Skin epidermis (tissue), 12 donors: ENCODE measurements at regions not wholly inside any gene's neighbourhood (a gene's known extent, or its start where the extent isn't known, plus 50 kb on each side); places are given as distances from the start of the nearest gene placed in this dataset.
"Not testable (repeated sequence)": the region's sequence is repeated elsewhere in the genome, so short reads cannot be mapped to it uniquely, and the experiment has no call there.

Experiments used
- H3K27ac ChIP-seq, 21 experiments: fragments of 200-600 bp; sonication (generic) in 11 of 21; one replicate each; pipeline ENCODE4 v1.5.0; 2020; ENCODE audit warnings: mild to moderate bottlenecking in 3 of 21, inconsistent platforms in 2 of 21, moderate library complexity in 2 of 21
- H3K4me3 ChIP-seq, 7 experiments: fragments of 200-600 bp; sonication (generic) in 2 of 7; one replicate each; pipeline ENCODE4 v1.5.0; 2020; ENCODE audit warnings: inconsistent platforms in 2 of 7, mild to moderate bottlenecking in 2 of 7, moderate library complexity in 1 of 7

- Histone ChIP-seq H3K27ac (no peak overlapping the region), H3K4me3 (no peak overlapping the region)
Measured at GRCh38 chr14:57008534-57008933, 198.3 kb upstream of the OTX2 start.

DNA sequence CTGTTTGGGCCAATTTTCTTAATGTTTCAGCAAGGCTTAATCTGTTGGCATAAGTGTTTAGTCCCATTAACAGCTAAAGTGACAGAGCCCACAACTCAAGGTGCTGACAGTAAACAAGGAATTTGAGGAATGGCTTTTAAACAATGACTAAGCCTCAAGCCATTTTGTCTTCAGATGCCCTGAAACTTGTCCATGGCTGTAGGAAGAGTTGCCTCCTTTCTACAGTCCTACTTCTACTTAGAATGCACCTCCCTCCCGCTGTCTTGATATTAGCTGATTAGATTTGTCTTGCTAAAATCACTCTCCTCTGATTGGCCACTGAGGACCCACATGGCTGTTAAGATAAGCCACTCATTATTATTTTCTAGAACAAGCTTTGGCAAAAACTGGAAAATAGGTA is 188.4 kb upstream of the OTX2 start:
- H3K4me3 ChIP-seq = no peak overlapping the region
- no peak overlapping the region for H3K27ac ChIP-seq

DNA sequence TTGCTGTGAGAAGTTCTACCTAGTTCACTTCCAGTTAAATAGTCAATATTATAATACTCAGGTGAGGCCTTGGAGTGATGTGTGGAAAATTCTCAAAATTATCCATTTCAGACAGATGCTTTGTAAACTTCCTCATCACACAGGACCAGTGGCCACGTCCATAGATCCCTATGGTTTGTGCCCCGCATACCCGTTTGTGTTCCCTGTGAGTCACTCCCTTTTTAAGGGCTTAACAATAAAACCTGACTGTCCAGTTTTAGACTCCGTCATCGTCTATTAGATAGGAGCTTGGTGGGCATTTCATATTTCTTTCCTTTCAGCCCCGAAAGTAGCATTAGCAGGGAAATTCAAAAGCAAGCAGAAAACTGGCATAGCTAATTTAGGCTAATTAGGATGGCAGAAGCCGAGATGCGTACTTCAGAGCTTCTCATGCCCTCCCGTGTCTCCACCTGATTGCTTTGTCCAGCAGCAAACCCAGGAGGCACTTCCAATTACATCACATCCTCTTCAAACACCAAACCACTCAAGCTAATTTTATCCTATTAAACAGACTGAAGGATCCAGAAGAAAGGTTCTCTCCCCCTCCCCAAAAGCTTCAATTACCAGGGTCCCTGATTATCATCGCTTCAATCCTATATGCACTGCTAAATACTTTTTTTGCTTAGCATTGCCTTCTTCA is 186.6 kb upstream of the OTX2 start:
- Histone ChIP-seq H3K27ac (no peak overlapping the region), H3K4me3 (no peak overlapping the region)

- Histone ChIP-seq H3K27ac (peak overlapping the region in 1 of 21 experiments; percentile 65), H3K4me3 (no peak overlapping the region)
Measured at GRCh38 chr14:56995010-56995409, 184.7 kb upstream of the OTX2 start.

GRCh38 chr14:56992332-56992820 is 182.1 kb upstream of the OTX2 start:
- Histone ChIP-seq H3K27ac (no peak overlapping the region), H3K4me3 (no peak overlapping the region)

DNA sequence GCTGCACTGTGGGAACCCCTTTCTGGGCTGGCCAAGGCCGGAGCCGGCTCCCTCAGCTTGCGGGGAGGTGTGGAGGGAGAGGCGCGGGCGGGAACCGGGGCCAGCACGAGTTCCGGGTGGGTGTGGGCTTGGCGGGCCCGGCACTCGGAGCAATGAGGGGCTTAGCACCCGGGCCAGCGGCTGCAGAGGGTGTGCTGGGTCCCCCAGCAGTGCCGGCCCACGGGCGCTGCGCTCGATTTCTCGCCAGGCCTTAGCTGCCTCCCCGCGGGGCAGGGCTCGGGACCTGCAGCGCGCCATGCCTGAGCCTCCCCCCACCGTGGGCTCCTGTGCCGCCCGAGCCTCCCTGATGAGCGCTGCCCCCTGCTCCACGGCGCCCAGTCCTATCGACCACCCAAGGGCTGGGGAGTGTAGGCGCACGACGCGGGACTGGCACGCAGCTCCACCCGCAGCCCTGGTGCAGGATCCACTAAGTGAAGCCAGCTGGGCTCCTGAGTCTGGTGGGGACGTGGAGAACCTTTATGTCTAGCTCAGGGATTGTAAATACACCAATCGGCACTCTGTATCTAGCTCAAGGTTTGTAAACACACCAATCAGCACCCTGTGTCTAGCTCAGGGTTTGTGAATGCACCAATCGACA is 180.8 kb upstream of the OTX2 start:
- not testable (repeated sequence) for H3K4me3 ChIP-seq, H3K27ac ChIP-seq

DNA sequence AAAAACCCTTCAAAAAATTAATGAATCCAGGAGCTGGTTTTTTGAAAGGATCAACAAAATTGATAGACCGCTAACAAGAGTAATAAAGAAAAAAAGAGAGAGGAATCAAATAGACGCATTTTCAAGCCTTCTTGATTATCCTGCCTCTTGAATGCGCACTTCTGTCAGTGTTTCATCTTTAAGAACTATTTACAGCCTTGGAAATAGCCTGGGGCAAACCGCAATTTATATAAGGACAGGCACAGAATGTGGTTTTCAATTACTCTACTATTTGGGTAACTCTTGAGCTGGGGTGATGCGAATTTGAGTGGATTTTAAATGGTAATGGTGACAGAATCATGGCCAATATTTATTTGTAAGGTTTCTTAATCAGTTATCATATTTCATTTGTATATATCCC is 179.1 kb upstream of the OTX2 start:
- no peak overlapping the region for H3K27ac ChIP-seq
- H3K4me3 ChIP-seq = no peak overlapping the region

DNA sequence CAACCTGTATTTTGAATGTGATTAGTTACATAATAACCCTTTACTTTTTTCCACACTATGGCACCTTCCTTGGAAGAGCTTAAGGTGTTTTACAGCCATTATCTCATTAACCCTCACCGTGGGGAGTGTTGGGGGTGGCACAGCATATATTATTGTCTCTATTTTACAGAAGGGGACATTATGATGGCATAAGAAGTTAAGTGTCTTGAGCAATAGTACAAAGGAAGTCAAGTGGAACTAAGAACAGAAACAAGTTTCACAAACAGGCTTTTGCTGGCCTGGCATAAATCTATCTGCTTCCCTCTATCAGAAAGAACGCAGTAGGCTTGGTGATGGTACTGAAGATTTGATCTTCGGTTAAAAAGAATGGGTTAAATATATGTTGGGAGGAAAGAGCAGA is 169.7 kb upstream of the OTX2 start:
- no peak overlapping the region for H3K27ac ChIP-seq
- H3K4me3 ChIP-seq = no peak overlapping the region

- Histone ChIP-seq H3K4me3 (no peak overlapping the region), H3K27ac (no peak overlapping the region)
Measured at GRCh38 chr14:56976211-56976610, 165.9 kb upstream of the OTX2 start.

- Histone ChIP-seq H3K27ac (no peak overlapping the region), H3K4me3 (no peak overlapping the region)
Measured at GRCh38 chr14:56975521-56975920, 165.2 kb upstream of the OTX2 start.

- no peak overlapping the region for H3K4me3 ChIP-seq
- H3K27ac ChIP-seq = no peak overlapping the region
Measured at GRCh38 chr14:56972948-56973347, 162.7 kb upstream of the OTX2 start.

- Histone ChIP-seq H3K4me3 (no peak overlapping the region), H3K27ac (no peak overlapping the region)
Measured at GRCh38 chr14:56964895-56965294, 154.6 kb upstream of the OTX2 start.

GRCh38 chr14:56963381-56963780 is 153.1 kb upstream of the OTX2 start:
- H3K4me3 ChIP-seq = no peak overlapping the region
- no peak overlapping the region for H3K27ac ChIP-seq

DNA sequence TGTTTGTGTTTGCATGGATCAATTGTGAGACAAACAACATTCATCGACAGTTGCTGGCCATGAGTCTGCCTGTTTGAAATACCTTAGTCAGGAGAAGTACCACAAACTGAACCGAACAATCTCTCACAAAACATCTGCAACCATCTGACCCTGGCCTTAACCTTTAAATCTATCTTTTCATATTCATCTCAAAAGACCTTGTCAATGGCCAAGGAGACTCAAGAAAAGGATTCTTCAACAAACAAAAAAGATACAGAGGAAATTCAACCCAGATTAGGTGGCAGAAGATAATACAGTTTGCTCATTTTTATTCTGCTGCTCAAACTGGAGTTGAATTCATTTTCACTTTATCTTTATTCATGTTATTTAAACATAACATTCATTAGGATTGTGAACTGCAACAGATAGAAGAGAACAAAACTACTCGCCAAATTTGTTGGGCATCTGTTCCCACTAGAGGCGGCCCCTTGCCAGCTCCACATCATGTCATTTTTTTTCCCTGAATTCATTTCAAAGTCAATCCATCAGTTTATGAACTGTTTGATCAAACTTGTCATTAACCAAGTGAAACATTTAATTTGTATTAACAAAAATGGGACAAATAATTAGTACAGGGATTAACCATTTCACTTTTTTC is 152.3 kb upstream of the OTX2 start:
- H3K4me3 ChIP-seq = no peak overlapping the region
- H3K27ac ChIP-seq = no peak overlapping the region

DNA sequence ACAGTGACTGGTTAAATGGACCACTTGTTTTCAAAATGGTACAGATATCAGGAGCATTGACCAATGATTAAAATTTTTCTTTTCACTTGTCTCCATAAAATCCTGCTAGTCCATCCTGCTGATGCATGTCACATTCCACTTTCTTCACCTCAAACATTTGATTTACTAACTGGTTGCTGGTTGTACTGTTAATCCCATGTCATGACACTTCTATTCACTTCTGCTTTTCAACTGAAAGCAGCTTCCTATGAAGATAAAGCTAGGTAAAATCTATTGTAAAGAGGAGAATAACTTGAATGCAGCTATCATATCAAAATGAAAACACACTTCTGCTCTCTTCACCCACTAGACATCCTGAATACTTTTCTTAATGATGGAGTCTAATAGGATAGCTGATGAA is 149.6 kb upstream of the OTX2 start:
- no peak overlapping the region for H3K27ac ChIP-seq
- no peak overlapping the region for H3K4me3 ChIP-seq

DNA sequence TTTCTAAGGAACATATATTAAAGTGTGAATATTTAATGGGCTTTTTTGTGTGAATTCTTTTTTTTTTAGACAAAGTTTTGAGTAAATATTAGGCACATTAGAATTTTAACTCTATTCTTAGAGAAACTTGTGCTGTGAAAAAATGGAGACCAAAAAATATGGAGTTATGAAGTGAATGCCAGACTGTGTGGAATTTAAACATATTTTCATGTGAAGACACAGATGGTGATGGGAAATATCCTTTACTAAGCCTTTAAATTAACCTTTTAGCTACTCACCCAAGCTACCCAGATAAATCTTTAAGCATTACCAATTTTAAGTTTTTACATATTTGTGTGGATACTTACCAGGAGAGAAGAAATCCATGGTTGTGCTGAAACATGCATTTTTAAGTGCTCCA is 148.8 kb upstream of the OTX2 start:
- Histone ChIP-seq H3K4me3 (no peak overlapping the region), H3K27ac (no peak overlapping the region)

GRCh38 chr14:56956182-56956581 is 145.9 kb upstream of the OTX2 start:
- no peak overlapping the region for H3K4me3 ChIP-seq
- no peak overlapping the region for H3K27ac ChIP-seq

DNA sequence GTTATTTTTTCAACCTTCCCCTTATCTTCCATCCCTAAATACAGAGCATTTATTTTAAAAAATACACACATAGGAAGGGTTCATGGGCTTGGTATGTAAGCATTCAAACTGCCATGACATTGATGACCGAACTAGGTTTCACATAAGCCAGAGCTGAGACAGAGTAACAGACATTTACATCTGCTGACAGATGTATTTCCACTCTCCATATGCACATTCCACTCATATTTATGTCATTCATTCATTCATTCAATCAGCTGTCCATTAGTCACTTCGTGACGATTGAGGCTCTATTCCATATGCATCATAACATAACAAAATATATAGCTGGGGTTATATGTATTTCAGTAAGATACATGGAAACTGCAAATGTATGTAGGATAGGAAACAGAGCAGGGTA is 145.5 kb upstream of the OTX2 start:
- Histone ChIP-seq H3K4me3 (no peak overlapping the region), H3K27ac (no peak overlapping the region)

- Histone ChIP-seq H3K27ac (no peak overlapping the region), H3K4me3 (no peak overlapping the region)
Measured at GRCh38 chr14:56953884-56954283, 143.6 kb upstream of the OTX2 start.

DNA sequence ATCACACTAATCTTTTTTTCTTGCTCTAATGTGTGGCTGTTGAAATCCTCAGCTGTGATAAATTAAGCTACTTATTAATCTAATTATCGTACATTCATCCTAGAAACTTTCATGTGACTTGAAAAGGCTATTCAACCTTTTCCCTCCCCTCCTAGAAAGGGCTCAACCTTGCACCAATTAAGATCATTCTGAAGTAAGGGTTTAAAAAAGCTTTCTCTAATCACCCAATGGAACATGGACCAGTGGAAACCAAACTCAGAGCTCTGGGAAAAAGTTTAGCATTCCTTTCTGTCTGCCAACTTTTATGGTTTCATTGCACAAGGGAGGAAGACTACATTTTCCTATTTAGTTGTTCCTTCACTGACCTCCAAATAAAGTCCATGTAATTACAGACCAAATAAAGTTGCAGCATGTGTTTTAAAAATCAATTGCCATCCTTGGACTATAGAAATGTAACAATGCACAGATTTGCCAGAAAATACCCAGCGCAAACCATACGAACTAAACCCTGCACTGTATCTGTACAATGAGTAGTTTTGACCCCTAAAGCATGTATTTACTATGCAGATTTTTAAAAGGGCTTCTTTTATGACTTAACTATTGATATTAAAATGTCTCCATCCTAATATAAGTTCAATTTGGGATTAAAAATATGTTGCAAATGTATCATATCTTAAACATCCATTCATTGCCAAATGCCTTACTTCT is 142.6 kb upstream of the OTX2 start:
- Histone ChIP-seq H3K4me3 (no peak overlapping the region), H3K27ac (no peak overlapping the region)

- Histone ChIP-seq H3K4me3 (no peak overlapping the region), H3K27ac (no peak overlapping the region)
Measured at GRCh38 chr14:56949828-56950227, 139.5 kb upstream of the OTX2 start.
